K562 (cell line): ENCODE measurements at regions not wholly inside any gene's neighbourhood (a gene's known extent, or its start where the extent isn't known, plus 50 kb on each side); places are given as distances from the start of the nearest gene placed in this dataset.
A peak's percentile ranks its signal among the peaks of the same experiment; 100 is the strongest.

Source experiments
- ATAC-seq: fragments of 200-7000 bp; cut with Tn5 transposase; 3 replicates; pipeline ENCODE4 v1.9.1; 2020; ENCODE audit warnings: moderate library complexity
- BruUV-seq: library from RNA; stranded (reverse); fragments of 400-500 nt; replicated peaks from 2 replicates; lab custom pipeline; 2021; lab: Mats Ljungman, UMichigan
- CTCF ChIA-PET: fragments of 300-600 bp; formaldehyde crosslinking; extraction: SDS; loops from one replicate; lab custom pipeline; 2021; ENCODE audit warnings: low intra/inter-chr PET ratio; lab: Yijun Ruan, JAX
- POLR2A ChIA-PET: fragments of 300-600, 350-650 bp; sonication (Branson Sonifier 250); formaldehyde crosslinking; extraction: SDS; loops from one replicate; lab custom pipeline; 2021; ENCODE audit warnings: antibody characterized with exemption, inconsistent platforms; lab: Yijun Ruan, JAX
- DNase-seq, 4 experiments: peaks; one replicate each; pipeline versions ENCODE4 v3.0.0 to v3.0.0-alpha.2; 2011 to 2018; ENCODE audit warnings: low spot score in 3 of 4, mixed read lengths in 3 of 4; ENCODE audit errors: extremely low read depth in 1 of 4
- FAIRE-seq: peaks from 2 replicates; lab custom pipeline; 2011; peaks lifted over from hg19 to GRCh38; lab: Jason Lieb, UNC
- H2AFZ ChIP-seq: 2 replicates; pipeline ENCODE4 v1.6.0; 2011; ENCODE audit warnings: low read depth, low read length, control low read depth, inconsistent platforms
- H3K27ac ChIP-seq: fragments of 200-600 bp; 3 replicates; pipeline ENCODE4 v1.8.0; 2011; ENCODE audit warnings: low read depth, mild to moderate bottlenecking, control low read depth, inconsistent platforms, low read length, moderate library complexity, mixed read lengths; ENCODE audit errors: extremely low read depth
- H3K27me3 ChIP-seq, 2 experiments: fragments of 300-600 bp in 1 of 2; 2 replicates in 1 of 2; 3 replicates in 1 of 2; pipeline versions ENCODE4 v1.6.0 to v1.8.0; 2011; ENCODE audit warnings: inconsistent platforms in 2 of 2, low read length in 2 of 2, mild to moderate bottlenecking in 1 of 2, mixed read lengths in 1 of 2, moderate library complexity in 1 of 2; ENCODE audit not compliant: control insufficient read depth in 2 of 2, insufficient read depth in 2 of 2
- H3K36me3 ChIP-seq: fragments of 300-600 bp; 3 replicates; pipeline ENCODE4 v1.8.0; 2011; ENCODE audit warnings: mild to moderate bottlenecking, low read length, inconsistent platforms; ENCODE audit not compliant: control insufficient read depth, insufficient read depth
- H3K4me1 ChIP-seq, 2 experiments: fragments of 200-600 bp in 1 of 2; replicated peaks in 1 of 2; 2 replicates in 1 of 2; 3 replicates in 1 of 2; pipeline versions ENCODE4 v1.5.1 to v1.8.0; 2011; ENCODE audit warnings: inconsistent platforms in 2 of 2, low read length in 2 of 2, mild to moderate bottlenecking in 1 of 2, mixed read lengths in 1 of 2, moderate library complexity in 1 of 2; ENCODE audit not compliant: control insufficient read depth in 2 of 2, insufficient read depth in 2 of 2
- H3K4me2 ChIP-seq: 2 replicates; pipeline ENCODE4 v1.6.1; 2011; ENCODE audit warnings: low read length, control low read depth, inconsistent platforms, mixed read lengths; ENCODE audit not compliant: insufficient read depth
- H3K4me3 ChIP-seq: fragments of 200-600 bp; sonication (generic), shearing (Covaris generic); 2 replicates; pipeline ENCODE4 v1.5.1; 2016; ENCODE audit warnings: control low read depth, inconsistent platforms
- H3K79me2 ChIP-seq: fragments of 200-600 bp; 3 replicates; pipeline ENCODE4 v1.8.0; 2011; ENCODE audit warnings: low read length, inconsistent platforms; ENCODE audit not compliant: control insufficient read depth, insufficient read depth
- H3K9ac ChIP-seq, 2 experiments: 2 replicates each; pipeline versions ENCODE4 v1.6.0 to v1.6.1; 2011; ENCODE audit warnings: low read depth in 2 of 2, low read length in 2 of 2, control low read depth in 1 of 2, inconsistent platforms in 1 of 2, mild to moderate bottlenecking in 1 of 2, mixed read lengths in 1 of 2; ENCODE audit not compliant: insufficient read depth in 1 of 2
- H3K9me1 ChIP-seq: one replicate; pipeline ENCODE4 v1.6.0; 2011; ENCODE audit warnings: inconsistent platforms, mild to moderate bottlenecking, low read length, moderate library complexity; ENCODE audit not compliant: control insufficient read depth, insufficient read depth
- H3K9me3 ChIP-seq: replicated peaks from 2 replicates; pipeline ENCODE4 v1.5.1; 2011; ENCODE audit warnings: low read depth, low read length, inconsistent platforms; ENCODE audit not compliant: control insufficient read depth, insufficient read depth
- H4K20me1 ChIP-seq: replicated peaks from 2 replicates; pipeline ENCODE4 v1.6.1; 2011; ENCODE audit warnings: low read length, inconsistent platforms, mixed read lengths; ENCODE audit not compliant: control insufficient read depth, insufficient read depth
- E2F6 ChIP-seq, 2 experiments: IDR thresholded peaks; 2 replicates each; pipeline ENCODE4 v1.6.1; 2011; ENCODE audit warnings: borderline replicate concordance in 1 of 2, control low read depth in 1 of 2, low read depth in 1 of 2, low read length in 1 of 2, mild to moderate bottlenecking in 1 of 2, mixed read lengths in 1 of 2, moderate library complexity in 1 of 2; ENCODE audit not compliant: insufficient read depth in 1 of 2, insufficient read length in 1 of 2, poor library complexity in 1 of 2, severe bottlenecking in 1 of 2; ENCODE audit errors: extremely low read depth in 1 of 2
- ESRRB ChIP-seq: fragments of 250-450 bp; sonication (Bioruptor Pico); IDR thresholded peaks from 2 replicates; pipeline ENCODE4 v1.5.0; 2020; ENCODE audit warnings: mild to moderate bottlenecking, moderate library complexity, borderline replicate concordance
- FOXK1 ChIP-seq: sonication (generic); formaldehyde crosslinking; IDR thresholded peaks from 2 replicates; pipeline ENCODE4 v1.8.0; 2022; ENCODE audit warnings: missing genetic modification reagents, mild to moderate bottlenecking, borderline replicate concordance
- MTA2 ChIP-seq: fragments of 450-650 bp; IDR thresholded peaks from 2 replicates; pipeline ENCODE4 v1.6.1; 2016; ENCODE audit warnings: low read depth
- SMAD3 ChIP-seq: fragments of 450-650 bp; formaldehyde crosslinking; conservative IDR thresholded peaks from 2 replicates; pipeline ENCODE4 v1.4.0; 2020; ENCODE audit warnings: mild to moderate bottlenecking
- SREBF1 ChIP-seq: fragments of 150-350 bp; IDR thresholded peaks from 2 replicates; pipeline ENCODE4 v1.6.1; 2014; ENCODE audit warnings: antibody characterized with exemption, low read depth, low read length, borderline replicate concordance
- ZNF282 ChIP-seq: sonication (generic); formaldehyde crosslinking; IDR thresholded peaks from 2 replicates; pipeline ENCODE4 v1.8.1; 2023; ENCODE audit warnings: missing genetic modification reagents
- ZNF586 ChIP-seq: fragments of 450-650 bp; formaldehyde crosslinking; conservative IDR thresholded peaks from 2 replicates; pipeline ENCODE4 v1.4.0; 2020; ENCODE audit warnings: mild to moderate bottlenecking, moderate library complexity
- WGBS: fragments of 100-300 bp; shearing (Covaris generic); methylation state at CpG from one replicate; pipeline ENCODE4 v1.1.6; 2016; ENCODE audit warnings: low coverage, mixed read lengths; ENCODE audit not compliant: insufficient coverage; ENCODE audit errors: missing lambda C conversion rate; 5-methylcytosine and 5-hydroxymethylcytosine counted together
- in situ Hi-C: fragments of 300-500 bp; cut with MboI; formaldehyde crosslinking; loops from 4 replicates; pipeline ENCODE4 v1.15.0; 2018; ENCODE audit warnings: inconsistent platforms, mixed read lengths
- intact Hi-C: fragments of 100-400 bp; cut with micrococcal nuclease; formaldehyde crosslinking; loops from 2 replicates; pipeline ENCODE4 v1.14.2; 2022
- TF ChIP-seq, protein P1 (sequence below), 3 experiments: IDR thresholded peaks in 2 of 3; conservative IDR thresholded peaks in 1 of 3; 2 replicates each; pipeline ENCODE4 v1.5.1; 2011 to 2012; ENCODE audit warnings: low read length in 3 of 3, mild to moderate bottlenecking in 3 of 3, control low read depth in 2 of 3, improper control_type of control experiment in 1 of 3, inconsistent platforms in 1 of 3, low read depth in 1 of 3, mixed read lengths in 1 of 3, moderate library complexity in 1 of 3; ENCODE audit not compliant: insufficient read depth in 2 of 3

- BruUV-seq, result no TSS peak
- CTCF ChIA-PET, result no interaction called here
- Histone ChIP-seq H3K4me2 (no peak overlapping the region), H3K9me3 (no peaks in the 10 kb centered on the region)
- TF ChIP-seq ZNF586 (CRISPR knock-in tag), result no peak
- no peak for TF ChIP-seq ZNF282
- TF ChIP-seq, protein P1, sequence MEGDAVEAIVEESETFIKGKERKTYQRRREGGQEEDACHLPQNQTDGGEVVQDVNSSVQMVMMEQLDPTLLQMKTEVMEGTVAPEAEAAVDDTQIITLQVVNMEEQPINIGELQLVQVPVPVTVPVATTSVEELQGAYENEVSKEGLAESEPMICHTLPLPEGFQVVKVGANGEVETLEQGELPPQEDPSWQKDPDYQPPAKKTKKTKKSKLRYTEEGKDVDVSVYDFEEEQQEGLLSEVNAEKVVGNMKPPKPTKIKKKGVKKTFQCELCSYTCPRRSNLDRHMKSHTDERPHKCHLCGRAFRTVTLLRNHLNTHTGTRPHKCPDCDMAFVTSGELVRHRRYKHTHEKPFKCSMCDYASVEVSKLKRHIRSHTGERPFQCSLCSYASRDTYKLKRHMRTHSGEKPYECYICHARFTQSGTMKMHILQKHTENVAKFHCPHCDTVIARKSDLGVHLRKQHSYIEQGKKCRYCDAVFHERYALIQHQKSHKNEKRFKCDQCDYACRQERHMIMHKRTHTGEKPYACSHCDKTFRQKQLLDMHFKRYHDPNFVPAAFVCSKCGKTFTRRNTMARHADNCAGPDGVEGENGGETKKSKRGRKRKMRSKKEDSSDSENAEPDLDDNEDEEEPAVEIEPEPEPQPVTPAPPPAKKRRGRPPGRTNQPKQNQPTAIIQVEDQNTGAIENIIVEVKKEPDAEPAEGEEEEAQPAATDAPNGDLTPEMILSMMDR (IDR thresholded peaks at IDR 0.05 in 2 of 3, conservative IDR thresholded peaks at IDR 0.05 in 1 of 3; ENCODE audit: insufficient read depth in 2 of 3, low read depth in 1 of 3, low read length in 3 of 3), result peak; percentile 3 to 36 (median 18); a peak in 1 of 6 replicates
- TF ChIP-seq MTA2, result no peak
- TF ChIP-seq FOXK1 (CRISPR knock-in tag), result no peak
- no peak for TF ChIP-seq SREBF1
- no peak for TF ChIP-seq SMAD3 (CRISPR knock-in tag)
- no peak for TF ChIP-seq E2F6 (IDR thresholded peaks at IDR 0.05; ENCODE audit: borderline replicate concordance in 1 of 2, extremely low read depth in 1 of 2, insufficient read depth in 1 of 2, insufficient read length in 1 of 2, low read depth in 1 of 2, low read length in 1 of 2, poor library complexity in 1 of 2, severe bottlenecking in 1 of 2)
- no peak for TF ChIP-seq ESRRB
- TF ChIP-seq, all 486 proteins: peak for 1
- H3K9me1 ChIP-seq, result no peaks in the 10 kb centered on the region
- no peaks in the 10 kb centered on the region for H3K79me2 ChIP-seq
- no peaks in the 10 kb centered on the region for H3K36me3 ChIP-seq
- H3K4me1 ChIP-seq, result no peaks in the 10 kb centered on the region
- in situ Hi-C loops (no loop called here), intact Hi-C loops (no loop called here)
- no peak overlapping the region for H3K4me3 ChIP-seq
- POLR2A ChIA-PET, result no interaction called here
- H3K27ac ChIP-seq, result no peak overlapping the region
- 0% methylated on average over 2 of the region's 2 CpGs for WGBS
- H2AFZ ChIP-seq, result no peak overlapping the region
- no peak for ATAC-seq
- DNase-seq, result peak in 2 of 4 experiments; percentile 2 to 10
- no peak overlapping the region for H3K9ac ChIP-seq
- H4K20me1 ChIP-seq, result no peaks in the 10 kb centered on the region
- FAIRE-seq, result no peak
- H3K27me3 ChIP-seq, result no peaks in the 10 kb centered on the region
These were observed 206.1 kb downstream of the SUCLA2 start for GRCh38 chr13:47794963-47795362.
